GM12878 (cell line): ENCODE measurements at regions not wholly inside any gene's neighbourhood (a gene's known extent, or its start where the extent isn't known, plus 50 kb on each side); places are given as distances from the start of the nearest gene placed in this dataset.

Source experiments
- ATAC-seq: fragments of 200-7000 bp; cut with Tn5 transposase; 3 replicates; pipeline ENCODE4 v1.9.1; 2020; ENCODE audit warnings: mild to moderate bottlenecking, moderate library complexity
- BruUV-seq: library from RNA; stranded (reverse); fragments of 400-500 nt; replicated peaks from 2 replicates; lab custom pipeline; 2021; lab: Mats Ljungman, UMichigan
- CTCF ChIA-PET: fragments of 300-600 bp; sonication (Branson Sonifier 250); formaldehyde crosslinking; extraction: SDS; loops from one replicate; lab custom pipeline; 2021; ENCODE audit warnings: inconsistent platforms; lab: Yijun Ruan, JAX
- POLR2A ChIA-PET: fragments of 350-600 bp; formaldehyde crosslinking; extraction: SDS; loops from one replicate; lab custom pipeline; 2021; ENCODE audit warnings: inconsistent platforms; lab: Charles Lee
- RAD21 ChIA-PET: fragments of 300-600 bp; sonication (Branson Sonifier 250); formaldehyde crosslinking; loops from one replicate; lab custom pipeline; 2023; ENCODE audit warnings: antibody characterized with exemption; ENCODE audit not compliant: unreplicated experiment; lab: Charles Lee
- SMC1A ChIA-PET: fragments of 300-600 bp; sonication (Branson Sonifier 250); formaldehyde crosslinking; loops from one replicate; lab custom pipeline; 2023; ENCODE audit not compliant: unreplicated experiment, uncharacterized antibody; lab: Charles Lee
- DNase-seq: peaks from one replicate; pipeline ENCODE4 v3.0.0-alpha.2; 2011; ENCODE audit warnings: low read depth, low spot score
- FAIRE-seq: peaks from 3 replicates; lab custom pipeline; 2011; peaks lifted over from hg19 to GRCh38; lab: Jason Lieb, UNC
- H2AFZ ChIP-seq: 2 replicates; pipeline ENCODE4 v1.6.0; 2011; ENCODE audit warnings: low read depth, low read length, control low read depth; ENCODE audit not compliant: control insufficient read depth
- H3K27ac ChIP-seq: 2 replicates; pipeline ENCODE4 v1.5.1; 2011; ENCODE audit warnings: control low read depth; ENCODE audit not compliant: control insufficient read depth, insufficient read depth
- H3K27me3 ChIP-seq, 2 experiments: replicated peaks in 1 of 2; 2 replicates each; pipeline versions ENCODE4 v1.6.0 to v1.6.1; 2011; ENCODE audit warnings: low read length in 1 of 2; ENCODE audit not compliant: control insufficient read depth in 2 of 2, insufficient read depth in 2 of 2
- H3K36me3 ChIP-seq, 2 experiments: 2 replicates each; pipeline ENCODE4 v1.5.1; 2011; ENCODE audit warnings: low read length in 1 of 2; ENCODE audit not compliant: control insufficient read depth in 2 of 2, insufficient read depth in 2 of 2
- H3K4me1 ChIP-seq: 2 replicates; pipeline ENCODE4 v1.6.1; 2011; ENCODE audit warnings: mild to moderate bottlenecking, low read length, moderate library complexity, mixed read lengths; ENCODE audit not compliant: control insufficient read depth, insufficient read depth
- H3K4me2 ChIP-seq: 2 replicates; pipeline ENCODE4 v1.6.0; 2011; ENCODE audit warnings: control low read depth; ENCODE audit not compliant: control insufficient read depth, insufficient read depth
- H3K4me3 ChIP-seq: fragments of 200-600 bp; sonication (generic); 2 replicates; pipeline ENCODE4 v1.5.1; 2016
- H3K79me2 ChIP-seq: 2 replicates; pipeline ENCODE4 v1.6.0; 2011; ENCODE audit warnings: low read length; ENCODE audit not compliant: control insufficient read depth, insufficient read depth
- H3K9ac ChIP-seq: 2 replicates; pipeline ENCODE4 v1.8.0; 2011; ENCODE audit warnings: low read length, control low read depth, mixed read lengths; ENCODE audit not compliant: control insufficient read depth, insufficient read depth
- H3K9me3 ChIP-seq: replicated peaks from 3 replicates; pipeline ENCODE4 v1.5.1; 2011; ENCODE audit warnings: mild to moderate bottlenecking, low read length; ENCODE audit not compliant: control insufficient read depth, insufficient read depth
- H4K20me1 ChIP-seq: 2 replicates; pipeline ENCODE4 v1.6.0; 2011; ENCODE audit not compliant: control insufficient read depth, insufficient read depth
- ATF7 ChIP-seq: fragments of 450-650 bp; IDR thresholded peaks from 2 replicates; pipeline ENCODE4 v1.6.1; 2016; ENCODE audit warnings: low read depth, mild to moderate bottlenecking
- CEBPB ChIP-seq, 2 experiments: fragments of 150-350 bp in 1 of 2; IDR thresholded peaks; 2 replicates each; pipeline ENCODE4 v1.6.1; 2012 to 2014; ENCODE audit warnings: low read depth in 2 of 2, low read length in 2 of 2, borderline replicate concordance in 1 of 2, inconsistent platforms in 1 of 2
- EGR1 ChIP-seq, 2 experiments: IDR thresholded peaks; 1 replicate in 1 of 2; 2 replicates in 1 of 2; pipeline ENCODE4 v1.6.1; 2011 to 2012; ENCODE audit warnings: low read depth in 2 of 2, low read length in 2 of 2, borderline replicate concordance in 1 of 2, mild to moderate bottlenecking in 1 of 2, moderate library complexity in 1 of 2
- IRF4 ChIP-seq: IDR thresholded peaks from 2 replicates; pipeline ENCODE4 v1.6.1; 2011; ENCODE audit warnings: low read depth, low read length
- PKNOX1 ChIP-seq: fragments of 450-650 bp; IDR thresholded peaks from 2 replicates; pipeline ENCODE4 v1.6.1; 2016; ENCODE audit warnings: mild to moderate bottlenecking
- RELA ChIP-seq: fragments of 450-650 bp; IDR thresholded peaks from 2 replicates; pipeline ENCODE4 v1.8.0; 2014; ENCODE audit warnings: borderline replicate concordance; ENCODE audit not compliant: partially characterized antibody
- RUNX3 ChIP-seq: IDR thresholded peaks from 2 replicates; pipeline ENCODE4 v1.6.1; 2012; ENCODE audit warnings: low read length, inconsistent platforms
- WGBS: methylation state at CpG from one replicate; pipeline ENCODE4 v1.1.6; 2016; ENCODE audit warnings: low lambda C conversion rate; ENCODE audit not compliant: insufficient replicate concordance, insufficient coverage; ENCODE audit errors: missing lambda C conversion rate; 5-methylcytosine and 5-hydroxymethylcytosine counted together
- in situ Hi-C: fragments of 300-500 bp; cut with MboI; formaldehyde crosslinking; loops from 9 replicates; pipeline ENCODE4 v1.14.3; 2018; ENCODE audit warnings: mixed read lengths
- intact Hi-C: fragments of 100-400 bp; cut with micrococcal nuclease; formaldehyde crosslinking; loops from one replicate; pipeline ENCODE4 v1.14.2; 2022; ENCODE audit not compliant: unreplicated experiment
- TF ChIP-seq, protein P1 (sequence below): fragments of 450-650 bp; IDR thresholded peaks from 2 replicates; pipeline ENCODE4 v1.6.1; 2017; ENCODE audit warnings: low read depth, mild to moderate bottlenecking, moderate library complexity
- TF ChIP-seq, protein P2 (sequence below), 3 experiments: IDR thresholded peaks in 2 of 3; conservative IDR thresholded peaks in 1 of 3; 2 replicates each; pipeline ENCODE4 v1.5.1; 2011; ENCODE audit warnings: low read depth in 3 of 3, low read length in 3 of 3, mild to moderate bottlenecking in 3 of 3, control low read depth in 2 of 3, moderate library complexity in 2 of 3, inconsistent platforms in 1 of 3, mixed read lengths in 1 of 3; ENCODE audit not compliant: control insufficient read depth in 2 of 3, insufficient read depth in 1 of 3; ENCODE audit errors: extremely low read depth in 1 of 3
- TF ChIP-seq, protein P3 (sequence below): IDR thresholded peaks from 2 replicates; pipeline ENCODE4 v1.6.1; 2012; ENCODE audit warnings: low read depth, low read length, improper control_type of control experiment

DNA sequence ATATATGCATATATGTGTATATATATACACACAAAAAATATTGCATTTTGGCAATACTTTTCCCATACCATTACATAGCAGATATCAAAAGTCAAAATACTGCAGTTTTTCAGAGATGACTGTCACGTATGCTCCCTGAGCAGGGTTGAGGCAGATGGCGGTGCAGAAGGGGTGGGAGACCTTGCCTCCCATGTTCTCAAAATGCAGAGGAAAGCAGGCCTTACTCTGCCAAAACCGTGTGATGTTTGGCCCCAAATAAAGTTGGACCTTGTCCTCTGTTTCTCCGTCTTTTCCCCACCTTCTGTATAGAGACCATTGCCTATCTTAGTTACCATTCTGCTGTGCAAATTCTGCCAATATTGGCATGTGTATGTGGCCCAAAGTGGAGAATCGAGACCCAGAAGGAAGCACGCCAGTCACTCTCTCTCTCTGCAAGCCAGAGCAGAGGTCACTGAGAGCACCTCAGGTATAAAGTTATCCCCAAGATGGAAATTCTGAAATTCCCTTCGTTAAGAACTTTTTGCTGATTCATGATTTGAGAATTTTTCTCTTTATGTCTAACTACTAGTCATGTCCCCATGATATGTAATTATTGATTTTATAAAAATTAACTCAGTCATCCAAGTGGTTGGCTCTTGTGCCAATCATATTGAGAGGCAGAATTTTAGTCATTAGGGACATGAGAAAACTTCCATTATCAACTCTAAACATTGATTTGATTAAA is 898.8 kb downstream of the EPHA4 start:
- Histone ChIP-seq H2AFZ (no peak overlapping the region; the same call in 1 of the 2 replicates), H3K27me3 (no peaks in the 10 kb centered on the region), H3K79me2 (no peaks in the 10 kb centered on the region), H3K36me3 (no peaks in the 10 kb centered on the region), H3K9ac (no peak overlapping the region), H3K9me3 (no peaks in the 10 kb centered on the region), H3K4me3 (no peak overlapping the region), H3K4me1 (no peaks in the 10 kb centered on the region; the same call in 1 of the 2 replicates), H4K20me1 (no peaks in the 10 kb centered on the region), H3K27ac (no peak overlapping the region; the same call in 1 of the 2 replicates), H3K4me2 (no peak overlapping the region)
- DNase-seq, result no peak
- no TSS peak for BruUV-seq
- SMC1A ChIA-PET, result no interaction called here
- POLR2A ChIA-PET, result no interaction called here
- intact Hi-C loops, result no loop called here
- RAD21 ChIA-PET, result no interaction called here
- 12% methylated on average over 7 of the region's 7 CpGs for WGBS
- peak; percentile 65 for TF ChIP-seq PKNOX1
- no peak for TF ChIP-seq IRF4
- FAIRE-seq, result no peak
- ATAC-seq, result peak; percentile 15
- in situ Hi-C loops, result no loop called here
- CTCF ChIA-PET, result no interaction called here

DNA sequence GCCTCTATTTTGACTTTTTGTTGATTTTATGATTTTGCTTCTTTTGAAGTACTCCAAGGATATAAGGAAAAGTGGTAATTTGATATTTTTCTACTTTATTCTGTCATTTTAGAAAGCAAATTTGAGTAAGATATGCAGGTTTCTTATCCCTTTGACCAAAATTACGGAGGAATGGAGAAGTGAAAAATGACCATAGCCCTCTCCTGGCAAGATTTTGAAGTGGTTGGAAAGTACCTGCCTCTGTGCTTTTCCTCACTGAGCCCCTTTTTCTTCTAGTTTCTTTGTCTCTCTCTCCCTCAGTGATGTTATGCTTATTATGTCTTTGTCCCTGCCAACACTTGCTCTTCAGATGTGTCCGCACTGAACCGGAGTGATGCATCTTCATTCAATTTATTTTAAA is 898.1 kb downstream of the EPHA4 start:
- ChIA-PET RAD21 (no interaction called here), SMC1A (no interaction called here)
- no peaks in the 10 kb centered on the region for H3K9me3 ChIP-seq
- TF ChIP-seq CEBPB (IDR thresholded peaks at IDR 0.05; ENCODE audit: borderline replicate concordance in 1 of 2, low read depth in 2 of 2, low read length in 2 of 2) (no peak), RUNX3 (peak; percentile 62), RELA (peak; percentile 44), EGR1 (IDR thresholded peaks at IDR 0.05; ENCODE audit: borderline replicate concordance in 1 of 2, low read depth in 2 of 2, low read length in 2 of 2) (no peak), ATF7 (peak; percentile 30; the same call in 1 of the 2 replicates)
- TF ChIP-seq, protein P1, sequence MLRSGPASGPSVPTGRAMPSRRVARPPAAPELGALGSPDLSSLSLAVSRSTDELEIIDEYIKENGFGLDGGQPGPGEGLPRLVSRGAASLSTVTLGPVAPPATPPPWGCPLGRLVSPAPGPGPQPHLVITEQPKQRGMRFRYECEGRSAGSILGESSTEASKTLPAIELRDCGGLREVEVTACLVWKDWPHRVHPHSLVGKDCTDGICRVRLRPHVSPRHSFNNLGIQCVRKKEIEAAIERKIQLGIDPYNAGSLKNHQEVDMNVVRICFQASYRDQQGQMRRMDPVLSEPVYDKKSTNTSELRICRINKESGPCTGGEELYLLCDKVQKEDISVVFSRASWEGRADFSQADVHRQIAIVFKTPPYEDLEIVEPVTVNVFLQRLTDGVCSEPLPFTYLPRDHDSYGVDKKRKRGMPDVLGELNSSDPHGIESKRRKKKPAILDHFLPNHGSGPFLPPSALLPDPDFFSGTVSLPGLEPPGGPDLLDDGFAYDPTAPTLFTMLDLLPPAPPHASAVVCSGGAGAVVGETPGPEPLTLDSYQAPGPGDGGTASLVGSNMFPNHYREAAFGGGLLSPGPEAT, result peak; percentile 95
- TF ChIP-seq, protein P2, sequence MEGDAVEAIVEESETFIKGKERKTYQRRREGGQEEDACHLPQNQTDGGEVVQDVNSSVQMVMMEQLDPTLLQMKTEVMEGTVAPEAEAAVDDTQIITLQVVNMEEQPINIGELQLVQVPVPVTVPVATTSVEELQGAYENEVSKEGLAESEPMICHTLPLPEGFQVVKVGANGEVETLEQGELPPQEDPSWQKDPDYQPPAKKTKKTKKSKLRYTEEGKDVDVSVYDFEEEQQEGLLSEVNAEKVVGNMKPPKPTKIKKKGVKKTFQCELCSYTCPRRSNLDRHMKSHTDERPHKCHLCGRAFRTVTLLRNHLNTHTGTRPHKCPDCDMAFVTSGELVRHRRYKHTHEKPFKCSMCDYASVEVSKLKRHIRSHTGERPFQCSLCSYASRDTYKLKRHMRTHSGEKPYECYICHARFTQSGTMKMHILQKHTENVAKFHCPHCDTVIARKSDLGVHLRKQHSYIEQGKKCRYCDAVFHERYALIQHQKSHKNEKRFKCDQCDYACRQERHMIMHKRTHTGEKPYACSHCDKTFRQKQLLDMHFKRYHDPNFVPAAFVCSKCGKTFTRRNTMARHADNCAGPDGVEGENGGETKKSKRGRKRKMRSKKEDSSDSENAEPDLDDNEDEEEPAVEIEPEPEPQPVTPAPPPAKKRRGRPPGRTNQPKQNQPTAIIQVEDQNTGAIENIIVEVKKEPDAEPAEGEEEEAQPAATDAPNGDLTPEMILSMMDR (IDR thresholded peaks at IDR 0.05 in 2 of 3, conservative IDR thresholded peaks at IDR 0.05 in 1 of 3; ENCODE audit: control insufficient read depth in 2 of 3, extremely low read depth in 1 of 3, insufficient read depth in 1 of 3, low read depth in 3 of 3, low read length in 3 of 3), result peak in 1 of 3 experiments; percentile 15; a peak in 1 of 6 replicates
- TF ChIP-seq, protein P3, sequence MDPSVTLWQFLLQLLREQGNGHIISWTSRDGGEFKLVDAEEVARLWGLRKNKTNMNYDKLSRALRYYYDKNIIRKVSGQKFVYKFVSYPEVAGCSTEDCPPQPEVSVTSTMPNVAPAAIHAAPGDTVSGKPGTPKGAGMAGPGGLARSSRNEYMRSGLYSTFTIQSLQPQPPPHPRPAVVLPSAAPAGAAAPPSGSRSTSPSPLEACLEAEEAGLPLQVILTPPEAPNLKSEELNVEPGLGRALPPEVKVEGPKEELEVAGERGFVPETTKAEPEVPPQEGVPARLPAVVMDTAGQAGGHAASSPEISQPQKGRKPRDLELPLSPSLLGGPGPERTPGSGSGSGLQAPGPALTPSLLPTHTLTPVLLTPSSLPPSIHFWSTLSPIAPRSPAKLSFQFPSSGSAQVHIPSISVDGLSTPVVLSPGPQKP, result no peak

More for the DNA sequence above, 898.1 kb downstream of the EPHA4 start:
- Histone ChIP-seq H3K36me3 (no peaks in the 10 kb centered on the region), H4K20me1 (no peaks in the 10 kb centered on the region), H3K27ac (no peak overlapping the region), H3K79me2 (no peaks in the 10 kb centered on the region), H2AFZ (no peak overlapping the region), H3K4me1 (no peaks in the 10 kb centered on the region; the same call in 1 of the 2 replicates), H3K27me3 (no peaks in the 10 kb centered on the region), H3K4me3 (no peak overlapping the region), H3K9ac (no peak overlapping the region), H3K4me2 (no peak overlapping the region)
- ATAC-seq (peak; percentile 94), FAIRE-seq (no peak), DNase-seq (peak; percentile 44)
- intact Hi-C loops (no loop called here), in situ Hi-C loops (no loop called here)
- ChIA-PET POLR2A (no interaction called here), CTCF (interaction anchor here (0.8 kb wide), 1 partner anchor 373 kb away, joined by 4 read pairs; no protein-coding TSS in a partner anchor)
- BruUV-seq, result no TSS peak
- WGBS, result 23% methylated on average over 3 of the region's 3 CpGs
